GF-D8 (cell line): ENCODE measurements at regions not wholly inside any gene's neighbourhood (a gene's known extent, or its start where the extent isn't known, plus 50 kb on each side); places are given as distances from the start of the nearest gene placed in this dataset.

ENCODE experiments used
- DNase-seq: peaks from one replicate; lab custom pipeline; 2025; lab: John Stamatoyannopoulos, UW

- no peak for DNase-seq
Measured at GRCh38 chr2:144281476-144281875, 238.4 kb downstream of the ZEB2 start.

GRCh38 chr2:144280009-144280408 lies 239.9 kb downstream of the ZEB2 start:
- no peak for DNase-seq

GRCh38 chr2:144279165-144279564 lies 240.8 kb downstream of the ZEB2 start:
- no peak for DNase-seq

GRCh38 chr2:144277622-144278354 lies 242.1 kb downstream of the ZEB2 start:
- no peak for DNase-seq

GRCh38 chr2:144275340-144275739 lies 244.6 kb downstream of the ZEB2 start:
- DNase-seq: no peak

- no peak for DNase-seq
Measured at GRCh38 chr2:144274131-144274530, 245.8 kb downstream of the ZEB2 start.

GRCh38 chr2:144270951-144271350 lies 249.0 kb downstream of the ZEB2 start:
- DNase-seq: no peak

- peak; percentile 51 for DNase-seq
Measured at GRCh38 chr2:144268036-144268678, 251.8 kb downstream of the ZEB2 start.

- no peak for DNase-seq
Measured at GRCh38 chr2:144267239-144267638, 252.7 kb downstream of the ZEB2 start.

GRCh38 chr2:144265654-144266053 lies 254.3 kb downstream of the ZEB2 start:
- no peak for DNase-seq

GRCh38 chr2:144261966-144262365 lies 258.0 kb downstream of the ZEB2 start:
- no peak for DNase-seq

- DNase-seq: no peak
Measured at GRCh38 chr2:144261336-144261735, 258.6 kb downstream of the ZEB2 start.

GRCh38 chr2:144259332-144259731 lies 260.6 kb downstream of the ZEB2 start:
- DNase-seq: no peak

GRCh38 chr2:144258154-144258553 lies 261.8 kb downstream of the ZEB2 start:
- DNase-seq: no peak

- DNase-seq: no peak
Measured at GRCh38 chr2:144256996-144257707, 262.8 kb downstream of the ZEB2 start.

GRCh38 chr2:144254342-144255235 lies 265.3 kb downstream of the ZEB2 start:
- no peak for DNase-seq

GRCh38 chr2:144253743-144254142 lies 266.2 kb downstream of the ZEB2 start:
- no peak for DNase-seq

GRCh38 chr2:144252694-144253093 lies 267.2 kb downstream of the ZEB2 start:
- DNase-seq: no peak

- no peak for DNase-seq
Measured at GRCh38 chr2:144249035-144249637, 270.8 kb downstream of the ZEB2 start.

- DNase-seq: no peak
Measured at GRCh38 chr2:144248350-144249034, 271.4 kb downstream of the ZEB2 start.

GRCh38 chr2:144244938-144245337 lies 275.0 kb downstream of the ZEB2 start:
- no peak for DNase-seq
